GM23338 (cell line): ENCODE measurements at regions not wholly inside any gene's neighbourhood (a gene's known extent, or its start where the extent isn't known, plus 50 kb on each side); places are given as distances from the start of the nearest gene placed in this dataset.

Source experiments
- ATAC-seq: fragments of 200-7000 bp; cut with Tn5 transposase; 3 replicates; pipeline ENCODE4 v1.9.1; 2020
- DNase-seq: peaks from one replicate; pipeline ENCODE4 v3.0.0-alpha.2; 2015; ENCODE audit warnings: low spot score
- H2AFZ ChIP-seq: fragments of 200-600 bp; sonication (generic); 2 replicates; pipeline ENCODE4 v1.8.0; 2016; ENCODE audit warnings: antibody characterized with exemption, mild to moderate bottlenecking, moderate library complexity
- H3F3A ChIP-seq: fragments of 200-600 bp; sonication (generic); replicated peaks from 2 replicates; pipeline ENCODE4 v1.8.0; 2017; ENCODE audit warnings: antibody characterized with exemption, mixed run types, low read depth
- H3K27ac ChIP-seq: fragments of 200-600 bp; sonication (generic); 2 replicates; pipeline ENCODE4 v1.6.1; 2016; ENCODE audit warnings: low read depth
- H3K27me3 ChIP-seq: fragments of 200-600 bp; sonication (generic); 2 replicates; pipeline ENCODE4 v1.8.0; 2016; ENCODE audit warnings: mild to moderate bottlenecking, mixed run types, moderate library complexity; ENCODE audit not compliant: insufficient read depth
- H3K36me3 ChIP-seq: fragments of 200-600 bp; sonication (generic); 2 replicates; pipeline ENCODE4 v1.8.0; 2016; ENCODE audit warnings: mild to moderate bottlenecking; ENCODE audit not compliant: insufficient read depth
- H3K4me1 ChIP-seq: fragments of 200-600 bp; sonication (generic); 2 replicates; pipeline ENCODE4 v1.8.0; 2016; ENCODE audit warnings: mild to moderate bottlenecking, moderate library complexity; ENCODE audit not compliant: insufficient read depth
- H3K4me2 ChIP-seq: fragments of 200-600 bp; sonication (generic); 2 replicates; pipeline ENCODE4 v1.7.1; 2017; ENCODE audit warnings: mixed run types
- H3K4me3 ChIP-seq: fragments of 200-600 bp; sonication (generic); 2 replicates; pipeline ENCODE4 v1.6.1; 2016; ENCODE audit warnings: mixed run types
- H3K79me2 ChIP-seq: fragments of 200-600 bp; sonication (generic); replicated peaks from 2 replicates; pipeline ENCODE4 v1.8.0; 2017; ENCODE audit warnings: mild to moderate bottlenecking; ENCODE audit not compliant: insufficient read depth
- H3K9me2 ChIP-seq: fragments of 200-600 bp; sonication (generic); 2 replicates; pipeline ENCODE4 v1.8.0; 2017; ENCODE audit not compliant: insufficient read depth
- H4K20me1 ChIP-seq: fragments of 200-600 bp; sonication (generic); replicated peaks from 2 replicates; pipeline ENCODE4 v1.8.0; 2017; ENCODE audit warnings: mild to moderate bottlenecking; ENCODE audit not compliant: insufficient read depth
- H3K27ac Mint-ChIP-seq: 2 replicates; pipeline ENCODE4 v1.8.0; 2020; ENCODE audit warnings: inconsistent platforms, mild to moderate bottlenecking, moderate library complexity, mixed read lengths
- H3K27me3 Mint-ChIP-seq: 3 replicates; pipeline ENCODE4 v1.8.0; 2022; ENCODE audit warnings: low read depth, mild to moderate bottlenecking, moderate library complexity, mixed read lengths, inconsistent platforms; ENCODE audit not compliant: insufficient read depth, poor library complexity
- H3K36me3 Mint-ChIP-seq: 3 replicates; pipeline ENCODE4 v1.8.0; 2021; ENCODE audit warnings: low read depth, mild to moderate bottlenecking, inconsistent platforms, moderate library complexity, mixed read lengths
- H3K4me1 Mint-ChIP-seq: 3 replicates; pipeline ENCODE4 v1.8.0; 2020; ENCODE audit warnings: mild to moderate bottlenecking, inconsistent platforms, mixed read lengths
- H3K4me3 Mint-ChIP-seq: 3 replicates; pipeline ENCODE4 v1.8.0; 2021; ENCODE audit warnings: moderate library complexity, mild to moderate bottlenecking, inconsistent platforms, mixed read lengths
- H3K9me3 Mint-ChIP-seq: 3 replicates; pipeline ENCODE4 v1.8.0; 2020; ENCODE audit warnings: moderate library complexity, mild to moderate bottlenecking, inconsistent platforms, mixed read lengths
- CTCF ChIP-seq, 2 experiments: fragments of 200-600 bp in 1 of 2; sonication (generic) in 1 of 2; conservative IDR thresholded peaks; 2 replicates each; pipeline versions ENCODE4 v1.5.1 to v1.6.1; 2016 to 2017; ENCODE audit warnings: antibody characterized with exemption in 2 of 2, low read depth in 2 of 2, mild to moderate bottlenecking in 2 of 2, moderate library complexity in 1 of 2
- ETS1 ChIP-seq: IDR thresholded peaks from 2 replicates; pipeline ENCODE4 v1.6.1; 2016; ENCODE audit warnings: antibody characterized with exemption
- EZH2 ChIP-seq: fragments of 200-600 bp; sonication (generic); IDR thresholded peaks from one replicate; pipeline ENCODE4 v1.8.0; 2017; ENCODE audit warnings: antibody characterized with exemption, mild to moderate bottlenecking, low read depth; ENCODE audit not compliant: unreplicated experiment
- EZH2phosphoT487 ChIP-seq: fragments of 200-600 bp; sonication (generic); IDR thresholded peaks from one replicate; pipeline ENCODE4 v1.8.1; 2018; ENCODE audit warnings: antibody characterized with exemption; ENCODE audit not compliant: unreplicated experiment
- JUNB ChIP-seq: IDR thresholded peaks from one replicate; pipeline ENCODE4 v1.6.1; 2016; ENCODE audit warnings: antibody characterized with exemption; ENCODE audit not compliant: unreplicated experiment
- NANOG ChIP-seq: IDR thresholded peaks from 2 replicates; pipeline ENCODE4 v1.6.1; 2016; ENCODE audit warnings: antibody characterized with exemption, borderline replicate concordance
- POLR2AphosphoS5 ChIP-seq: IDR thresholded peaks from 2 replicates; pipeline ENCODE4 v1.6.1; 2016; ENCODE audit warnings: antibody characterized with exemption, low read depth
- STAT1 ChIP-seq: IDR thresholded peaks from one replicate; pipeline ENCODE4 v1.6.1; 2016; ENCODE audit warnings: antibody characterized with exemption; ENCODE audit not compliant: unreplicated experiment
- ZNF114 ChIP-seq: fragments of 250-450 bp; sonication (Bioruptor Pico); IDR thresholded peaks from 2 replicates; pipeline ENCODE4 v1.5.0; 2020; ENCODE audit warnings: mild to moderate bottlenecking, moderate library complexity
- ZNF331 ChIP-seq: fragments of 250-450 bp; sonication (Bioruptor Pico); IDR thresholded peaks from 2 replicates; pipeline ENCODE4 v1.5.0; 2020; ENCODE audit warnings: low read depth, mild to moderate bottlenecking, moderate library complexity
- ZNF462 ChIP-seq: fragments of 250-450 bp; sonication (Bioruptor Pico); IDR thresholded peaks from 2 replicates; pipeline ENCODE4 v1.5.0; 2020; ENCODE audit warnings: mild to moderate bottlenecking, moderate library complexity

GRCh38 chr13:54347531-54347930 lies 1318.9 kb downstream of the OLFM4 start:
- no peaks in the 10 kb centered on the region for H4K20me1 ChIP-seq
- Mint-ChIP-seq H3K36me3 (peaks cover 6% of the 10 kb centered on the region; the same call in 2 of the 3 replicates), H3K27ac (no peak overlapping the region), H3K27me3 (no peaks in the 10 kb centered on the region), H3K4me3 (no peak overlapping the region), H3K9me3 (no peaks in the 10 kb centered on the region; the same call in 2 of the 3 replicates), H3K4me1 (no peaks in the 10 kb centered on the region; the same call in 2 of the 3 replicates)
- H3K36me3 ChIP-seq = no peaks in the 10 kb centered on the region
- no peak for TF ChIP-seq EZH2
- no peak for TF ChIP-seq NANOG
- TF ChIP-seq ZNF331 (CRISPR knock-in tag) = no peak
- TF ChIP-seq ZNF462 = no peak
- H3K9me2 ChIP-seq = no peaks in the 10 kb centered on the region
- H3F3A ChIP-seq = no peaks in the 10 kb centered on the region
- H3K4me2 ChIP-seq = no peak overlapping the region
- H3K4me3 ChIP-seq = no peak overlapping the region
- ATAC-seq = no peak
- no peaks in the 10 kb centered on the region for H3K79me2 ChIP-seq
- DNase-seq = no peak
- H3K27ac ChIP-seq = no peak overlapping the region
- no peaks in the 10 kb centered on the region for H3K4me1 ChIP-seq
- H2AFZ ChIP-seq = no peak overlapping the region
- H3K27me3 ChIP-seq = no peaks in the 10 kb centered on the region

GRCh38 chr13:54356209-54356608 lies 1327.6 kb downstream of the OLFM4 start:
- Histone ChIP-seq H3K9me2 (no peaks in the 10 kb centered on the region), H3K4me1 (peaks cover 24% of the 10 kb centered on the region), H3K27ac (peak overlapping the region; percentile 83), H3K27me3 (no peaks in the 10 kb centered on the region), H3K4me2 (peak overlapping the region; percentile 56), H3K79me2 (no peaks in the 10 kb centered on the region), H3K36me3 (no peaks in the 10 kb centered on the region), H4K20me1 (no peaks in the 10 kb centered on the region), H2AFZ (no peak overlapping the region), H3K4me3 (peak overlapping the region; percentile 16), H3F3A (0 out of 2 replicates have a peak, but pooled peaks cover 6% of the 10 kb centered on the region)
- no peak overlapping the region; the same call in 2 of the 3 replicates for H3K4me3 Mint-ChIP-seq
- peaks cover 34% of the 10 kb centered on the region for H3K4me1 Mint-ChIP-seq
- H3K36me3 Mint-ChIP-seq = peaks cover 25% of the 10 kb centered on the region
- no peaks in the 10 kb centered on the region for H3K27me3 Mint-ChIP-seq
- H3K27ac Mint-ChIP-seq = peak overlapping the region; percentile 71
- DNase-seq (peak; percentile 7), ATAC-seq (no peak; the same call in 2 of the 3 replicates)
- peaks cover 14% of the 10 kb centered on the region for H3K9me3 Mint-ChIP-seq
- no peak for TF ChIP-seq EZH2phosphoT487
- no peak for TF ChIP-seq JUNB
- TF ChIP-seq STAT1 = no peak
- TF ChIP-seq CTCF (conservative IDR thresholded peaks at IDR 0.05; ENCODE audit: low read depth in 2 of 2) = no peak
- TF ChIP-seq ZNF114 (CRISPR knock-in tag) = no peak
- TF ChIP-seq ETS1 = no peak
- TF ChIP-seq POLR2AphosphoS5 = no peak
